GM12878 (cell line): ENCODE measurements at regions not wholly inside any gene's neighbourhood (a gene's known extent, or its start where the extent isn't known, plus 50 kb on each side); places are given as distances from the start of the nearest gene placed in this dataset.

ENCODE experiments used
- ATAC-seq: fragments of 200-7000 bp; cut with Tn5 transposase; 3 replicates; pipeline ENCODE4 v1.9.1; 2020; ENCODE audit warnings: mild to moderate bottlenecking, moderate library complexity
- BruUV-seq: library from RNA; stranded (reverse); fragments of 400-500 nt; replicated peaks from 2 replicates; lab custom pipeline; 2021; lab: Mats Ljungman, UMichigan
- CTCF ChIA-PET: fragments of 300-600 bp; sonication (Branson Sonifier 250); formaldehyde crosslinking; extraction: SDS; loops from one replicate; lab custom pipeline; 2021; ENCODE audit warnings: inconsistent platforms; lab: Yijun Ruan, JAX
- POLR2A ChIA-PET: fragments of 350-600 bp; formaldehyde crosslinking; extraction: SDS; loops from one replicate; lab custom pipeline; 2021; ENCODE audit warnings: inconsistent platforms; lab: Charles Lee
- RAD21 ChIA-PET: fragments of 300-600 bp; sonication (Branson Sonifier 250); formaldehyde crosslinking; loops from one replicate; lab custom pipeline; 2023; ENCODE audit warnings: antibody characterized with exemption; ENCODE audit not compliant: unreplicated experiment; lab: Charles Lee
- SMC1A ChIA-PET: fragments of 300-600 bp; sonication (Branson Sonifier 250); formaldehyde crosslinking; loops from one replicate; lab custom pipeline; 2023; ENCODE audit not compliant: unreplicated experiment, uncharacterized antibody; lab: Charles Lee
- DNase-seq: peaks from one replicate; pipeline ENCODE4 v3.0.0-alpha.2; 2011; ENCODE audit warnings: low read depth, low spot score
- FAIRE-seq: peaks from 3 replicates; lab custom pipeline; 2011; peaks lifted over from hg19 to GRCh38; lab: Jason Lieb, UNC
- H2AFZ ChIP-seq: 2 replicates; pipeline ENCODE4 v1.6.0; 2011; ENCODE audit warnings: low read depth, low read length, control low read depth; ENCODE audit not compliant: control insufficient read depth
- H3K27ac ChIP-seq: 2 replicates; pipeline ENCODE4 v1.5.1; 2011; ENCODE audit warnings: control low read depth; ENCODE audit not compliant: control insufficient read depth, insufficient read depth
- H3K27me3 ChIP-seq, 2 experiments: replicated peaks in 1 of 2; 2 replicates each; pipeline versions ENCODE4 v1.6.0 to v1.6.1; 2011; ENCODE audit warnings: low read length in 1 of 2; ENCODE audit not compliant: control insufficient read depth in 2 of 2, insufficient read depth in 2 of 2
- H3K36me3 ChIP-seq, 2 experiments: 2 replicates each; pipeline ENCODE4 v1.5.1; 2011; ENCODE audit warnings: low read length in 1 of 2; ENCODE audit not compliant: control insufficient read depth in 2 of 2, insufficient read depth in 2 of 2
- H3K4me1 ChIP-seq: 2 replicates; pipeline ENCODE4 v1.6.1; 2011; ENCODE audit warnings: mild to moderate bottlenecking, low read length, moderate library complexity, mixed read lengths; ENCODE audit not compliant: control insufficient read depth, insufficient read depth
- H3K4me2 ChIP-seq: 2 replicates; pipeline ENCODE4 v1.6.0; 2011; ENCODE audit warnings: control low read depth; ENCODE audit not compliant: control insufficient read depth, insufficient read depth
- H3K4me3 ChIP-seq: fragments of 200-600 bp; sonication (generic); 2 replicates; pipeline ENCODE4 v1.5.1; 2016
- H3K79me2 ChIP-seq: 2 replicates; pipeline ENCODE4 v1.6.0; 2011; ENCODE audit warnings: low read length; ENCODE audit not compliant: control insufficient read depth, insufficient read depth
- H3K9ac ChIP-seq: 2 replicates; pipeline ENCODE4 v1.8.0; 2011; ENCODE audit warnings: low read length, control low read depth, mixed read lengths; ENCODE audit not compliant: control insufficient read depth, insufficient read depth
- H3K9me3 ChIP-seq: replicated peaks from 3 replicates; pipeline ENCODE4 v1.5.1; 2011; ENCODE audit warnings: mild to moderate bottlenecking, low read length; ENCODE audit not compliant: control insufficient read depth, insufficient read depth
- H4K20me1 ChIP-seq: 2 replicates; pipeline ENCODE4 v1.6.0; 2011; ENCODE audit not compliant: control insufficient read depth, insufficient read depth
- IRF4 ChIP-seq: IDR thresholded peaks from 2 replicates; pipeline ENCODE4 v1.6.1; 2011; ENCODE audit warnings: low read depth, low read length
- RAD21 ChIP-seq: IDR thresholded peaks from 2 replicates; pipeline ENCODE4 v1.6.1; 2011; ENCODE audit warnings: mild to moderate bottlenecking, low read depth, low read length, moderate library complexity; ENCODE audit not compliant: insufficient read depth
- RAD51 ChIP-seq: fragments of 450-650 bp; IDR thresholded peaks from 2 replicates; pipeline ENCODE4 v1.6.1; 2016; ENCODE audit warnings: moderate library complexity, mild to moderate bottlenecking, inconsistent platforms
- SMC3 ChIP-seq: IDR thresholded peaks from 2 replicates; pipeline ENCODE4 v1.6.1; 2011; ENCODE audit warnings: low read length, improper control_type of control experiment, borderline replicate concordance
- TBL1XR1 ChIP-seq: IDR thresholded peaks from 2 replicates; pipeline ENCODE4 v1.6.1; 2012; ENCODE audit warnings: low read depth, low read length, improper control_type of control experiment
- WGBS: methylation state at CpG from one replicate; pipeline ENCODE4 v1.1.6; 2016; ENCODE audit warnings: low lambda C conversion rate; ENCODE audit not compliant: insufficient replicate concordance, insufficient coverage; ENCODE audit errors: missing lambda C conversion rate; 5-methylcytosine and 5-hydroxymethylcytosine counted together
- in situ Hi-C: fragments of 300-500 bp; cut with MboI; formaldehyde crosslinking; loops from 9 replicates; pipeline ENCODE4 v1.14.3; 2018; ENCODE audit warnings: mixed read lengths
- intact Hi-C: fragments of 100-400 bp; cut with micrococcal nuclease; formaldehyde crosslinking; loops from one replicate; pipeline ENCODE4 v1.14.2; 2022; ENCODE audit not compliant: unreplicated experiment
- TF ChIP-seq, protein P1 (sequence below): IDR thresholded peaks from 2 replicates; pipeline ENCODE4 v1.6.1; 2011; ENCODE audit warnings: mild to moderate bottlenecking, low read depth, low read length, moderate library complexity; ENCODE audit not compliant: insufficient replicate concordance
- TF ChIP-seq, protein P2 (sequence below): fragments of 450-650 bp; IDR thresholded peaks from 2 replicates; pipeline ENCODE4 v1.6.1; 2017; ENCODE audit warnings: mild to moderate bottlenecking
- TF ChIP-seq, protein P3 (sequence below), 3 experiments: IDR thresholded peaks in 2 of 3; conservative IDR thresholded peaks in 1 of 3; 2 replicates each; pipeline ENCODE4 v1.5.1; 2011; ENCODE audit warnings: low read depth in 3 of 3, low read length in 3 of 3, mild to moderate bottlenecking in 3 of 3, control low read depth in 2 of 3, moderate library complexity in 2 of 3, inconsistent platforms in 1 of 3, mixed read lengths in 1 of 3; ENCODE audit not compliant: control insufficient read depth in 2 of 3, insufficient read depth in 1 of 3; ENCODE audit errors: extremely low read depth in 1 of 3

DNA sequence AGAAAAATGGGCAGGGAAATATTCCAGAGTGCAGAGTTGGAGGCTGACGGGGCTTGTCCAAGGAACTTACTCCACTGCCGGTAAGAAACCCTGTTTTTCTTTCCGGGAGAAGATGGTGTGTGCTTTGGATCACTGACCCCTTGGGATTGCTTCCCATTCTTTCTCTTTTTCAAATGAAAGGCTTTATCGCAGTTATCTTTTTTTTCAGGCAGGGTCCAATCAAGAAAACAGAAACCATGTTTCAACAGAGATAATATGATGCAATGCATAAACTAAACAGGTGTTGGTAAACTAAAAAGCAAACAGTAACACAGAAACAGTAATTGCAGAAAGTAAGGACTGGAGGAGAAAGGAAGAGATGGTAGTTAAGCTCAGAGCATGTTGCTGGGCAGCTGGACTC lies 145.1 kb downstream of the LYPLAL1 start:
- Histone ChIP-seq H3K27me3 (no peaks in the 10 kb centered on the region), H3K79me2 (no peaks in the 10 kb centered on the region), H3K4me2 (no peak overlapping the region), H3K9me3 (no peaks in the 10 kb centered on the region), H4K20me1 (no peaks in the 10 kb centered on the region), H2AFZ (no peak overlapping the region), H3K9ac (no peak overlapping the region), H3K4me3 (no peak overlapping the region), H3K36me3 (no peaks in the 10 kb centered on the region), H3K27ac (no peak overlapping the region), H3K4me1 (no peaks in the 10 kb centered on the region)
- ATAC-seq = no peak
- no TSS peak for BruUV-seq
- TF ChIP-seq RAD51 (no peak), TBL1XR1 (no peak), IRF4 (no peak)
- TF ChIP-seq, protein P1, sequence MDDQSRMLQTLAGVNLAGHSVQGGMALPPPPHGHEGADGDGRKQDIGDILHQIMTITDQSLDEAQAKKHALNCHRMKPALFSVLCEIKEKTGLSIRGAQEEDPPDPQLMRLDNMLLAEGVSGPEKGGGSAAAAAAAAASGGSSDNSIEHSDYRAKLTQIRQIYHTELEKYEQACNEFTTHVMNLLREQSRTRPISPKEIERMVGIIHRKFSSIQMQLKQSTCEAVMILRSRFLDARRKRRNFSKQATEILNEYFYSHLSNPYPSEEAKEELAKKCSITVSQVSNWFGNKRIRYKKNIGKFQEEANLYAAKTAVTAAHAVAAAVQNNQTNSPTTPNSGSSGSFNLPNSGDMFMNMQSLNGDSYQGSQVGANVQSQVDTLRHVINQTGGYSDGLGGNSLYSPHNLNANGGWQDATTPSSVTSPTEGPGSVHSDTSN = no peak
- in situ Hi-C loops = no loop called here
- CTCF ChIA-PET = no interaction called here
- POLR2A ChIA-PET = no interaction called here
- intact Hi-C loops = no loop called here
- no peak for DNase-seq
- WGBS = 54% methylated on average over 4 of the region's 4 CpGs
- RAD21 ChIA-PET = no interaction called here
- FAIRE-seq = no peak
- SMC1A ChIA-PET = no interaction called here

DNA sequence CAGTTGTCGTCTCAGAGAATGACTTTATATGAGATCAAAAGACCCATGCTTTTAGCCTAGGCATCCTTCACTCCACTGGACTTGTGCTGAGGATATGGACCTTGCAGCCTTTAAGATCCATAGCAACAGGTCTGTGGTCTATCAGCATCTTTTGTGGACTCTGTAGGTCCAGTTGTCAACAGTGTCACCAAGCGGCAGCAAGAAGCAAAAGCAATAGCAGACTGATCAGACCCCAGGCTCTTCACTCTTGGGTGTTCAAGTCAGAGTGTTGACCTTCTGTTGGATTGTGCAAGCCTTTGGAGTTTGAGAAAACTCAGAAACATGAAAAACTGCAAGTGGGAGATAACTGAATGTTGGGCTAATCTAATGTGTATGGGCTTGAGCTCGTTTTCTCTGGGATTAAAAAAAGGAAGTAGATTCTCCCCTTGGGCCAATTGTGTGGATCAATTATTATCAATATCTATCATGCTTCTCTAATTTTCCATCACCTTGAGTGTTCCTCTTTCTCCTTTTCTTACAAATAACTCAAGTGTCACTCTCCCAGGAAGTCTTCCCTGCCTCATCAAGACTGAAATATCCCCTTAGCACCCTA lies 144.2 kb downstream of the LYPLAL1 start:
- WGBS = 61% methylated on average over 3 of the region's 3 CpGs
- ChIA-PET POLR2A (no interaction called here), SMC1A (no interaction called here), CTCF (no interaction called here), RAD21 (no interaction called here)
- DNase-seq (no peak), FAIRE-seq (no peak), ATAC-seq (peak; percentile 68)
- no peaks in the 10 kb centered on the region for H3K79me2 ChIP-seq
- H3K9ac ChIP-seq = no peak overlapping the region
- H3K27me3 ChIP-seq = no peaks in the 10 kb centered on the region
- intact Hi-C loops (no loop called here), in situ Hi-C loops (no loop called here)
- H3K27ac ChIP-seq = no peak overlapping the region
- H2AFZ ChIP-seq = no peak overlapping the region
- TF ChIP-seq, protein P2, sequence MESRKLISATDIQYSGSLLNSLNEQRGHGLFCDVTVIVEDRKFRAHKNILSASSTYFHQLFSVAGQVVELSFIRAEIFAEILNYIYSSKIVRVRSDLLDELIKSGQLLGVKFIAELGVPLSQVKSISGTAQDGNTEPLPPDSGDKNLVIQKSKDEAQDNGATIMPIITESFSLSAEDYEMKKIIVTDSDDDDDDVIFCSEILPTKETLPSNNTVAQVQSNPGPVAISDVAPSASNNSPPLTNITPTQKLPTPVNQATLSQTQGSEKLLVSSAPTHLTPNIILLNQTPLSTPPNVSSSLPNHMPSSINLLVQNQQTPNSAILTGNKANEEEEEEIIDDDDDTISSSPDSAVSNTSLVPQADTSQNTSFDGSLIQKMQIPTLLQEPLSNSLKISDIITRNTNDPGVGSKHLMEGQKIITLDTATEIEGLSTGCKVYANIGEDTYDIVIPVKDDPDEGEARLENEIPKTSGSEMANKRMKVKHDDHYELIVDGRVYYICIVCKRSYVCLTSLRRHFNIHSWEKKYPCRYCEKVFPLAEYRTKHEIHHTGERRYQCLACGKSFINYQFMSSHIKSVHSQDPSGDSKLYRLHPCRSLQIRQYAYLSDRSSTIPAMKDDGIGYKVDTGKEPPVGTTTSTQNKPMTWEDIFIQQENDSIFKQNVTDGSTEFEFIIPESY = no peak
- TF ChIP-seq, protein P3, sequence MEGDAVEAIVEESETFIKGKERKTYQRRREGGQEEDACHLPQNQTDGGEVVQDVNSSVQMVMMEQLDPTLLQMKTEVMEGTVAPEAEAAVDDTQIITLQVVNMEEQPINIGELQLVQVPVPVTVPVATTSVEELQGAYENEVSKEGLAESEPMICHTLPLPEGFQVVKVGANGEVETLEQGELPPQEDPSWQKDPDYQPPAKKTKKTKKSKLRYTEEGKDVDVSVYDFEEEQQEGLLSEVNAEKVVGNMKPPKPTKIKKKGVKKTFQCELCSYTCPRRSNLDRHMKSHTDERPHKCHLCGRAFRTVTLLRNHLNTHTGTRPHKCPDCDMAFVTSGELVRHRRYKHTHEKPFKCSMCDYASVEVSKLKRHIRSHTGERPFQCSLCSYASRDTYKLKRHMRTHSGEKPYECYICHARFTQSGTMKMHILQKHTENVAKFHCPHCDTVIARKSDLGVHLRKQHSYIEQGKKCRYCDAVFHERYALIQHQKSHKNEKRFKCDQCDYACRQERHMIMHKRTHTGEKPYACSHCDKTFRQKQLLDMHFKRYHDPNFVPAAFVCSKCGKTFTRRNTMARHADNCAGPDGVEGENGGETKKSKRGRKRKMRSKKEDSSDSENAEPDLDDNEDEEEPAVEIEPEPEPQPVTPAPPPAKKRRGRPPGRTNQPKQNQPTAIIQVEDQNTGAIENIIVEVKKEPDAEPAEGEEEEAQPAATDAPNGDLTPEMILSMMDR (IDR thresholded peaks at IDR 0.05 in 2 of 3, conservative IDR thresholded peaks at IDR 0.05 in 1 of 3; ENCODE audit: control insufficient read depth in 2 of 3, extremely low read depth in 1 of 3, insufficient read depth in 1 of 3, low read depth in 3 of 3, low read length in 3 of 3) = peak; percentile 48 to 53 (median 53); a peak in 5 of 6 replicates
- TF ChIP-seq SMC3 = peak; percentile 43; the same call in 1 of the 2 replicates
- TF ChIP-seq RAD21 = peak; percentile 37; the same call in 1 of the 2 replicates
- no peaks in the 10 kb centered on the region for H3K36me3 ChIP-seq
- no TSS peak for BruUV-seq
- H3K4me1 ChIP-seq = no peaks in the 10 kb centered on the region
- no peak overlapping the region for H3K4me3 ChIP-seq
- H4K20me1 ChIP-seq = no peaks in the 10 kb centered on the region
- H3K4me2 ChIP-seq = no peak overlapping the region
- no peaks in the 10 kb centered on the region for H3K9me3 ChIP-seq
